ENCODE measurements at regions not wholly inside any gene's neighbourhood (a gene's known extent, or its start where the extent isn't known, plus 50 kb on each side); places are given as distances from the start of the nearest gene placed in this dataset.

DNA sequence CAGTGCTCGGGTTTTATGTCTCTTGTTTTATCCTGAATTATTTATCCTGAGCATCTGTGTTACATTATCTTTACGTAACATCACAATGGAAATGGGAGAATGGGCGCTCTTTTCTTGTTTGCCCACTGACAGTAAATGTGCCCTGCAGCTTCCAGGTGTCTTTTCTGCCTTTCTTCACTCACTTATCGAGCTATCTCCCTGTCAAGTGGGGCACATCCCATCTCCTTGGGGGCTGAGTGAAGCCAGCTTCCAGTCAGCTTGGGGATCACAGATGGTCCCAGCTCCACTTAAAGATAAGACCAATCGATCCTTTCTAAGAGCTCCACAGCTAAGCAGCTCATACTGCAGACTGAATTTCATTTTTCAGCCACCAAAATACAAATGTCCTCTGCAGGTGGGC lies 125.8 kb downstream of the KBTBD8 start:
- Histone ChIP-seq H3K27me3 (replicated peaks; ENCODE audit: insufficient read depth) (no peaks in the 10 kb centered on the region), H3K4me1 (replicated peaks) (no peaks in the 10 kb centered on the region), H3K9me3 (no peaks in the 10 kb centered on the region), H3K36me3 (no peaks in the 10 kb centered on the region), H3K4me3 (no peak overlapping the region), H3K27ac (no peak overlapping the region)
- no peak for DNase-seq (ENCODE audit: low spot score)
- TF ChIP-seq POLR2AphosphoS5 (IDR thresholded peaks at IDR 0.05) (no peak), POLR2A (IDR thresholded peaks at IDR 0.05) (no peak)
- TF ChIP-seq, protein P1, sequence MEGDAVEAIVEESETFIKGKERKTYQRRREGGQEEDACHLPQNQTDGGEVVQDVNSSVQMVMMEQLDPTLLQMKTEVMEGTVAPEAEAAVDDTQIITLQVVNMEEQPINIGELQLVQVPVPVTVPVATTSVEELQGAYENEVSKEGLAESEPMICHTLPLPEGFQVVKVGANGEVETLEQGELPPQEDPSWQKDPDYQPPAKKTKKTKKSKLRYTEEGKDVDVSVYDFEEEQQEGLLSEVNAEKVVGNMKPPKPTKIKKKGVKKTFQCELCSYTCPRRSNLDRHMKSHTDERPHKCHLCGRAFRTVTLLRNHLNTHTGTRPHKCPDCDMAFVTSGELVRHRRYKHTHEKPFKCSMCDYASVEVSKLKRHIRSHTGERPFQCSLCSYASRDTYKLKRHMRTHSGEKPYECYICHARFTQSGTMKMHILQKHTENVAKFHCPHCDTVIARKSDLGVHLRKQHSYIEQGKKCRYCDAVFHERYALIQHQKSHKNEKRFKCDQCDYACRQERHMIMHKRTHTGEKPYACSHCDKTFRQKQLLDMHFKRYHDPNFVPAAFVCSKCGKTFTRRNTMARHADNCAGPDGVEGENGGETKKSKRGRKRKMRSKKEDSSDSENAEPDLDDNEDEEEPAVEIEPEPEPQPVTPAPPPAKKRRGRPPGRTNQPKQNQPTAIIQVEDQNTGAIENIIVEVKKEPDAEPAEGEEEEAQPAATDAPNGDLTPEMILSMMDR (IDR thresholded peaks at IDR 0.05) = no peak
- intact Hi-C loops (cut with DNase I) = no loop called here
- 50% methylated on average over 5 of the region's 5 CpGs for WGBS

DNA sequence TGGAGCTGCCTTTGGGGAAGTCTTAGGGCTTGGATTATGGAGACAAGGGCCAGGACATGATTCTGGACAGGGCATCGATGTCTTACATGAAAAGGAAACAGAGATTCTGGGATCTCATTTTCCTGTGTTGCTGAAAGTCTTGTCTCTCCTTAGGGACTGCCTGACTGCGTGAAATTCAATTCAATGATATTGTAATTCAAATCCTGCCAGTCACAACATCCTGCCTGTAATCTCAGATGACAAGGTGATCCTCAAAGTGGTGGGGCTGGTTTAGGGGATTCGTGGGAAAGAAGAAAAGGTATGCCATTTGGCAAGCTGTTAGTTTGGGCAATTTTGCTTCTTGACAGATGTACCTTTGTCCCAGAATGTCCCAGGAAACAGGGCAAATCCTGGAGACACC lies 129.1 kb downstream of the KBTBD8 start:
- Histone ChIP-seq H3K27ac (no peak overlapping the region), H3K36me3 (no peaks in the 10 kb centered on the region), H3K4me1 (replicated peaks) (no peaks in the 10 kb centered on the region), H3K9me3 (no peaks in the 10 kb centered on the region), H3K27me3 (replicated peaks; ENCODE audit: insufficient read depth) (no peaks in the 10 kb centered on the region), H3K4me3 (no peak overlapping the region)
- TF ChIP-seq POLR2AphosphoS5 (IDR thresholded peaks at IDR 0.05) = no peak
- TF ChIP-seq POLR2A (IDR thresholded peaks at IDR 0.05) = no peak
- TF ChIP-seq, protein P1 (IDR thresholded peaks at IDR 0.05) = no peak
- intact Hi-C loops (cut with DNase I) = no loop called here
- 58% methylated on average over 3 of the region's 3 CpGs for WGBS
- DNase-seq (ENCODE audit: low spot score) = no peak

DNA sequence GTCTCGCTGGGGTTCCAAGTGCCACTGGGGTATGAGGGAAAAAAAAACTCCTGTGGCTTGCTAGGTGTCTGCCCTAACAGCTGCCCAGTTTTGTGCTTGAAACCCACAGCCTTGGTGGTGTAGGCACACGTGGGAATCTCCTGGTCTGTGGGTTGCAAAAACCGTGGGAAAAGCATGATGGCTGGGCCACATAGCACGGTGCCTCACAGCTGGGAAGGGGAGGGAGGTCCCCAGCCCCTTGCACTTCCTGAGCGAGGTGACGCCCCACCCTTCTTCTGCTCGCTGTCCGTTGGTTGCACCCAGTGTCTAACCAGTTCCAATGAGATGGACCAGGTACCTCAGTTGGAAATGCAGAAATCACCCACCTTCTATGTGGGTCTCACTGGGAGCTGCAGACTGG lies 144.3 kb downstream of the KBTBD8 start:
- intact Hi-C loops (cut with DNase I) = no loop called here
- Histone ChIP-seq H3K27me3 (replicated peaks; ENCODE audit: insufficient read depth) (no peaks in the 10 kb centered on the region), H3K36me3 (no peaks in the 10 kb centered on the region), H3K27ac (no peak overlapping the region), H3K4me3 (no peak overlapping the region), H3K9me3 (no peaks in the 10 kb centered on the region), H3K4me1 (replicated peaks) (no peaks in the 10 kb centered on the region)
- DNase-seq (ENCODE audit: low spot score) = no peak
- TF ChIP-seq, protein P1 (IDR thresholded peaks at IDR 0.05) = no peak
- TF ChIP-seq POLR2AphosphoS5 (IDR thresholded peaks at IDR 0.05) = no peak
- no peak for TF ChIP-seq POLR2A (IDR thresholded peaks at IDR 0.05)
- 89% methylated on average over 7 of the region's 8 CpGs for WGBS

DNA sequence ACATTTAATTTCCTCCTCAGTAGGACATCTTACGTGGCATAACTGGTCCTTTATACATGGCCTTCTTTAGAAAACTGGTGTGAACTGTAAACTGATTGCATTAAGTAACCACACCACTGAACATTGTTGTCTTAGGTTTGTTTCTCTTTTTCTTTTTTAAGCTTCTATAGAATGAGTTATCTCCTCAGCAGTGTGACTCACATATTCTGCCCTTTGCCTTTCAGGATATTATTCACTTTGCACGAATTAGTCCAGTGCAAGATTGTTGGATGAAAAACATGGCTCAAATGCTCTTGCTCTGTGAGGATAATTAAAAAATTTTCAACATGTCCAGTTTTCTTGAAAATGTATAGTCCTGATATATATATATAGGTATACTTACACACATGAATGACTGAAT lies 147.6 kb downstream of the KBTBD8 start:
- Histone ChIP-seq H3K4me3 (no peak overlapping the region), H3K27me3 (replicated peaks; ENCODE audit: insufficient read depth) (no peaks in the 10 kb centered on the region), H3K36me3 (no peaks in the 10 kb centered on the region), H3K9me3 (no peaks in the 10 kb centered on the region), H3K27ac (no peak overlapping the region), H3K4me1 (replicated peaks) (no peaks in the 10 kb centered on the region)
- no peak for DNase-seq (ENCODE audit: low spot score)
- TF ChIP-seq, protein P1 (IDR thresholded peaks at IDR 0.05) = no peak
- TF ChIP-seq POLR2A (IDR thresholded peaks at IDR 0.05) (no peak), POLR2AphosphoS5 (IDR thresholded peaks at IDR 0.05) (no peak)
- intact Hi-C loops (cut with DNase I) = no loop called here
- WGBS = 79% methylated on average over 2 of the region's 2 CpGs

DNA sequence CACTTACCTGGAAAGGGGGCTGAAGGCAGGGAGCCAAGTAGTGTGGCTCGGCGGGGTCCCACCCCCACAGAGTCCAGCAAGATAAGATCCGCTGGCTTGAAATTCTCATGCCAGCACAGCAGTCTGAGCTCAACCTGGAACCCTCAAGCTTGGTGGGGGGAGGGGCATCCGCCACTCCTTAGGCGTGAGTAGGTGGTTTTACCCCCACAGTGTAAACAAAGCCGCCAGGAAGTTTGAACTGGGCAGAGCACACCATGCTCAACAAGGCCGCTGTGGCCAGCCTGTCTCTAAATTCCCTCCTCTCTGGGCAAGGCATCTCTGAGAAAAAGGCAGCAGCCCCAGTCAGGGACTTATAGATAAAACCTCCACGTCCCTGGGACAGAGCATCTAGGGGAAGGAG lies 156.3 kb downstream of the KBTBD8 start:
- TF ChIP-seq POLR2A (IDR thresholded peaks at IDR 0.05) (no peak), POLR2AphosphoS5 (IDR thresholded peaks at IDR 0.05) (no peak)
- TF ChIP-seq, protein P1 (IDR thresholded peaks at IDR 0.05) = no peak
- WGBS = 47% methylated on average over 8 of the region's 8 CpGs
- H3K4me3 ChIP-seq = no peak overlapping the region
- no peaks in the 10 kb centered on the region for H3K4me1 ChIP-seq (replicated peaks)
- H3K9me3 ChIP-seq = no peaks in the 10 kb centered on the region
- intact Hi-C loops (cut with DNase I) = no loop called here
- DNase-seq (ENCODE audit: low spot score) = no peak
- no peaks in the 10 kb centered on the region for H3K27me3 ChIP-seq (replicated peaks; ENCODE audit: insufficient read depth)
- no peaks in the 10 kb centered on the region for H3K36me3 ChIP-seq
- H3K27ac ChIP-seq = no peak overlapping the region
